ENCODE measurements at regions not wholly inside any gene's neighbourhood (a gene's known extent, or its start where the extent isn't known, plus 50 kb on each side); places are given as distances from the start of the nearest gene placed in this dataset.

DNA sequence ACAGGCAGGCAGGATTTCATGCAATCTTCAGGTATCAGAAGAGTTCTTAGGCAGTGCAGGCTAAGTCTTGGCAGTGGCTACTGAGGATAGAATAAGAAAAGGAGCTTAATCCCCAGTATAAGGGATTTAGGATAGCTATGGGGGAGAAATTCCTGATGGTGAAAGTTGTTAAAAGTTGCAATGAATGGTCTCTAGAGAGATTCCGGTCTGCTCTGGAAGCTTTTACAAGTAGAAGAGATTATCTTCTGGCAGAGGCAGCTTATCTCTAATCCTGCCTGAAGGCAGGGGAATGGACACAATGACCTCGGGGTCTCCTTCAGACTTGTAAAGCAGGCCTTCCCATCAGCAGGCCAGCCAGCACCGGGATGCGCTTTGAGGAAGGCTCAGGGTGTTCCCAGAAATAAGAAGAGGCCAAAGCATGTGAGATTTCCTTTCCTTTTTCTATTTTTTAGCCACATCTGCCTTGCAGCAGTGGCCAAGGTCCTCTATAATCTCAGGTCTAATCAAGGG, 253.9 kb upstream of the KLHL29 start:
- Histone ChIP-seq H3K4me2 (ENCODE audit: low read depth, low read length) (no peak overlapping the region), H4K20me1 (ENCODE audit: insufficient read depth, low read length) (no peaks in the 10 kb centered on the region), H3K56ac (ENCODE audit: extremely low read depth, insufficient read depth, low read length) (no peak overlapping the region), H4K5ac (ENCODE audit: low read depth, low read length) (no peak overlapping the region), H3K4me1 (ENCODE audit: control insufficient read depth, insufficient read depth, low read length) (no peaks in the 10 kb centered on the region), H3K9me3 (ENCODE audit: control insufficient read depth, insufficient read depth, low read length) (peaks cover 8% of the 10 kb centered on the region; the same call in 1 of the 2 replicates), H3K27ac (ENCODE audit: insufficient read depth, low read length) (no peak overlapping the region), H3K18ac (ENCODE audit: low read depth, low read length) (no peak overlapping the region), H3K27me3 (ENCODE audit: control insufficient read depth, insufficient read depth, low read length) (no peaks in the 10 kb centered on the region), H4K91ac (ENCODE audit: insufficient read depth, low read depth, low read length) (no peak overlapping the region), H2AFZ (replicated peaks; ENCODE audit: low read length, poor library complexity) (no peak overlapping the region), H2BK15ac (ENCODE audit: low read depth, low read length) (no peak overlapping the region), H3K14ac (replicated peaks; ENCODE audit: low read depth, low read length) (no peak overlapping the region), H3K36me3 (ENCODE audit: control insufficient read depth, insufficient read depth, low read length) (no peaks in the 10 kb centered on the region), H2BK120ac (ENCODE audit: low read depth, low read length) (no peak overlapping the region), H4K8ac (ENCODE audit: low read depth in 2 of 2, low read length in 2 of 2) (no peak overlapping the region), H3K4me3 (ENCODE audit: insufficient read depth, low read depth, low read length) (no peak overlapping the region), H3K4ac (ENCODE audit: low read depth, low read length) (no peak overlapping the region), H3K79me1 (ENCODE audit: low read depth in 1 of 2, low read length in 2 of 2) (no peaks in the 10 kb centered on the region), H2BK5ac (ENCODE audit: low read depth, low read length, poor library complexity, severe bottlenecking) (no peak overlapping the region), H3K23ac (ENCODE audit: low read depth, low read length) (no peak overlapping the region), H2AK5ac (ENCODE audit: low read depth, low read length) (no peak overlapping the region), H2AK9ac (replicated peaks; ENCODE audit: low read depth, low read length, poor library complexity) (no peak overlapping the region), H3K9ac (ENCODE audit: low read depth, low read length) (no peak overlapping the region), H2BK20ac (ENCODE audit: low read depth, low read length) (no peak overlapping the region), H3K9me1 (ENCODE audit: insufficient read depth, low read length) (no peaks in the 10 kb centered on the region)
- ChIA-PET POLR2A (ENCODE audit: unreplicated experiment) (no interaction called here), CTCF (no interaction called here)
- no peak for DNase-seq
- in situ Hi-C loops (cut with MboI; ENCODE audit: low sequenced_read_pairs): no loop called here
- intact Hi-C loops (cut with micrococcal nuclease): no loop called here
- BruUV-seq (replicated peaks): no TSS peak
- dilution Hi-C loops (cut with HindIII; ENCODE audit: low sequenced_read_pairs, unreplicated experiment): no loop called here
- no peak for ATAC-seq (ENCODE audit: low read depth)
- TF ChIP-seq, protein P1, sequence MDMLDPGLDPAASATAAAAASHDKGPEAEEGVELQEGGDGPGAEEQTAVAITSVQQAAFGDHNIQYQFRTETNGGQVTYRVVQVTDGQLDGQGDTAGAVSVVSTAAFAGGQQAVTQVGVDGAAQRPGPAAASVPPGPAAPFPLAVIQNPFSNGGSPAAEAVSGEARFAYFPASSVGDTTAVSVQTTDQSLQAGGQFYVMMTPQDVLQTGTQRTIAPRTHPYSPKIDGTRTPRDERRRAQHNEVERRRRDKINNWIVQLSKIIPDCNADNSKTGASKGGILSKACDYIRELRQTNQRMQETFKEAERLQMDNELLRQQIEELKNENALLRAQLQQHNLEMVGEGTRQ (IDR thresholded peaks at IDR 0.05; ENCODE audit: low read depth, low read length): no peak
- TF ChIP-seq, protein P2, sequence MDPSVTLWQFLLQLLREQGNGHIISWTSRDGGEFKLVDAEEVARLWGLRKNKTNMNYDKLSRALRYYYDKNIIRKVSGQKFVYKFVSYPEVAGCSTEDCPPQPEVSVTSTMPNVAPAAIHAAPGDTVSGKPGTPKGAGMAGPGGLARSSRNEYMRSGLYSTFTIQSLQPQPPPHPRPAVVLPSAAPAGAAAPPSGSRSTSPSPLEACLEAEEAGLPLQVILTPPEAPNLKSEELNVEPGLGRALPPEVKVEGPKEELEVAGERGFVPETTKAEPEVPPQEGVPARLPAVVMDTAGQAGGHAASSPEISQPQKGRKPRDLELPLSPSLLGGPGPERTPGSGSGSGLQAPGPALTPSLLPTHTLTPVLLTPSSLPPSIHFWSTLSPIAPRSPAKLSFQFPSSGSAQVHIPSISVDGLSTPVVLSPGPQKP (IDR thresholded peaks at IDR 0.05; ENCODE audit: borderline replicate concordance, low read depth, low read length): no peak
- TF ChIP-seq MAFK (IDR thresholded peaks at IDR 0.05; ENCODE audit: low read depth, low read length) (no peak), NFE2L2 (IDR thresholded peaks at IDR 0.05; ENCODE audit: low read depth, low read length) (no peak), BHLHE40 (IDR thresholded peaks at IDR 0.05; ENCODE audit: low read depth, low read length) (no peak)
- 93% methylated on average over 2 of the region's 4 CpGs; no CpG with 5 or more reads in 1 of the 2 experiments for WGBS, 2 experiments (ENCODE audit: extremely low coverage in 2 of 2, insufficient read length in 1 of 2)

Measured in IMR-90 (cell line).